ENCODE measurements at regions not wholly inside any gene's neighbourhood (a gene's known extent, or its start where the extent isn't known, plus 50 kb on each side); places are given as distances from the start of the nearest gene placed in this dataset.

DNA sequence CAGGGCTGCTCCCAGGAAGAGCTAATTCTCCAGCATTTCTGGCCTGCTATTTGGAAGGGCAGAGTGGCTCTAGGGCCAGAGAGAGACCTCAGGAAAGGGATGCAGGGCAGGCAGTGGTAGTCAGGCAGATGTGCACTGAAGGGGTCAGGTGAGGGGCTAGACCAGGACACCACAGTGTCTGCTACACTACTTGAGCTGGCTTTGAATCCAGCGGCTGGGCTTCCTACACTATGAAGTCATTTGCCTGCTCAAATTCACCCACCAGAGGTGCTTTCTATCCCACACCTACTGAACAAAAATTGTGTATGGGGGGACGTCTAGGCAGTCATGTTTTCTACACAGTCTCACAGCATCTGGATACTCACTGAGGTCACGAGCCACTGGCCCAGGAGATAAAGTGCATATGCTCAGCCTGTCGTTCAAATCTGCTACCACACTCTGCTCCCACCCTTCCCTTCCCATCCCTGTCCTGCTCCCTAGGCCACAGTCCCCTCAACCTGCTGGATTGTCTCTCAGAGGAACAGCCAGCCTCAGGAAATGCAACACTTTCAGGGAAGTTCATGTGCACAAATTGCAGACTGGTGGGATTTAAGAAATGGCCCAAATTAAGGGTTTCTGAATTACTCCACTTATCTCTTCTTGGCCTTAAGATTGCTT lies 49.9 kb upstream of the SLC6A11 start:
- H3K36me3 Mint-ChIP-seq (ENCODE audit: low read depth, unreplicated experiment), result no peaks in the 10 kb centered on the region
- DNase-seq (ENCODE audit: low spot score), result no peak
- TF ChIP-seq, protein P1, sequence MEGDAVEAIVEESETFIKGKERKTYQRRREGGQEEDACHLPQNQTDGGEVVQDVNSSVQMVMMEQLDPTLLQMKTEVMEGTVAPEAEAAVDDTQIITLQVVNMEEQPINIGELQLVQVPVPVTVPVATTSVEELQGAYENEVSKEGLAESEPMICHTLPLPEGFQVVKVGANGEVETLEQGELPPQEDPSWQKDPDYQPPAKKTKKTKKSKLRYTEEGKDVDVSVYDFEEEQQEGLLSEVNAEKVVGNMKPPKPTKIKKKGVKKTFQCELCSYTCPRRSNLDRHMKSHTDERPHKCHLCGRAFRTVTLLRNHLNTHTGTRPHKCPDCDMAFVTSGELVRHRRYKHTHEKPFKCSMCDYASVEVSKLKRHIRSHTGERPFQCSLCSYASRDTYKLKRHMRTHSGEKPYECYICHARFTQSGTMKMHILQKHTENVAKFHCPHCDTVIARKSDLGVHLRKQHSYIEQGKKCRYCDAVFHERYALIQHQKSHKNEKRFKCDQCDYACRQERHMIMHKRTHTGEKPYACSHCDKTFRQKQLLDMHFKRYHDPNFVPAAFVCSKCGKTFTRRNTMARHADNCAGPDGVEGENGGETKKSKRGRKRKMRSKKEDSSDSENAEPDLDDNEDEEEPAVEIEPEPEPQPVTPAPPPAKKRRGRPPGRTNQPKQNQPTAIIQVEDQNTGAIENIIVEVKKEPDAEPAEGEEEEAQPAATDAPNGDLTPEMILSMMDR (IDR thresholded peaks at IDR 0.05; ENCODE audit: unreplicated experiment), result no peak
- no peak overlapping the region for H3K27ac Mint-ChIP-seq (ENCODE audit: unreplicated experiment)
- no peak overlapping the region for H3K4me3 Mint-ChIP-seq (ENCODE audit: unreplicated experiment)
- H3K27me3 Mint-ChIP-seq (ENCODE audit: unreplicated experiment), result no peaks in the 10 kb centered on the region
- no peaks in the 10 kb centered on the region for H3K4me1 Mint-ChIP-seq (ENCODE audit: unreplicated experiment)
- no peaks in the 10 kb centered on the region for H3K9me3 Mint-ChIP-seq (ENCODE audit: unreplicated experiment)

All from endothelial cell (in vitro differentiated cells).